ENCODE measurements at regions not wholly inside any gene's neighbourhood (a gene's known extent, or its start where the extent isn't known, plus 50 kb on each side); places are given as distances from the start of the nearest gene placed in this dataset.

DNA sequence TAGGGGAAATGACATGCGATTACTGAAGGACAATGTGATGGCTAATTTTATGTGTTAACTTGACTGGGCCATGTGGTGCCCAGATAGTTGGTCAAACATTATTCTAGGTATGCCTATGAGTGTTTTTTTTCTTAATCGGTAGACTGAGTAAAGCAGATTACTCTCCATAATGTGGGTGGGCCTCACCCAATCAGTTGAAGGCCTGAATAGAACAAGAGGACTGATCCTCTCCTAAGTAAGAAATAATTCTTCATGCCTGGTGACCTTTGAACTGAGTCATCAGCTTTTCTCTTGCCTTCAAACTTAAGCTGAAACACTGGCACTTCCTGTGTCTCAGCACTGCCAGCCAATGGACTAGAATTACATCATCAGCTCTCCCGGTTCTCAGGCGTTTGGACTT, 164.0 kb upstream of the FGF13 start:
- TF ChIP-seq CTCF (IDR thresholded peaks at IDR 0.05) (no peak), POLR2A (IDR thresholded peaks at IDR 0.05) (no peak)
